Parathyroid adenoma (tissue), 2 donors: ENCODE measurements at regions not wholly inside any gene's neighbourhood (a gene's known extent, or its start where the extent isn't known, plus 50 kb on each side); places are given as distances from the start of the nearest gene placed in this dataset.

Source experiments
- H2AFZ ChIP-seq: fragments of 300-600 bp; sonication (generic); one replicate; pipeline ENCODE4 v1.7.0; 2017; ENCODE audit warnings: antibody characterized with exemption, mild to moderate bottlenecking
- H3K27ac ChIP-seq: fragments of 300-600 bp; sonication (generic); one replicate; pipeline ENCODE4 v1.7.0; 2017
- H3K27me3 ChIP-seq: fragments of 300-600 bp; sonication (generic); one replicate; pipeline ENCODE4 v1.7.0; 2017; ENCODE audit warnings: low read length; ENCODE audit not compliant: control insufficient read depth, insufficient read depth
- H3K36me3 ChIP-seq: fragments of 300-600 bp; sonication (generic); one replicate; pipeline ENCODE4 v1.7.0; 2017; ENCODE audit warnings: low read length; ENCODE audit not compliant: control insufficient read depth, insufficient read depth
- H3K4me1 ChIP-seq: fragments of 300-600 bp; sonication (generic); one replicate; pipeline ENCODE4 v1.7.0; 2017; ENCODE audit warnings: control low read depth
- H3K4me2 ChIP-seq: fragments of 300-600 bp; sonication (generic); one replicate; pipeline ENCODE4 v1.7.0; 2017; ENCODE audit warnings: low read length
- H3K4me3 ChIP-seq: fragments of 300-600 bp; sonication (generic); one replicate; pipeline ENCODE4 v1.7.0; 2017; ENCODE audit warnings: low read depth, low read length
- H3K79me2 ChIP-seq: fragments of 300-600 bp; sonication (generic); one replicate; pipeline ENCODE4 v1.7.0; 2017; ENCODE audit warnings: control low read depth
- H3K9ac ChIP-seq: fragments of 300-600 bp; sonication (generic); one replicate; pipeline ENCODE4 v1.7.0; 2017; ENCODE audit warnings: mild to moderate bottlenecking
- H3K9me3 ChIP-seq: fragments of 300-600 bp; sonication (generic); one replicate; pipeline ENCODE4 v1.7.0; 2017; ENCODE audit warnings: low read length; ENCODE audit not compliant: control insufficient read depth
- TF ChIP-seq, protein P1 (sequence below): fragments of 300-600 bp; sonication (generic); IDR thresholded peaks from one replicate; pipeline ENCODE4 v1.7.0; 2017; ENCODE audit warnings: antibody characterized with exemption, mild to moderate bottlenecking
- donor health status: primary hyperparathyroidism.

DNA sequence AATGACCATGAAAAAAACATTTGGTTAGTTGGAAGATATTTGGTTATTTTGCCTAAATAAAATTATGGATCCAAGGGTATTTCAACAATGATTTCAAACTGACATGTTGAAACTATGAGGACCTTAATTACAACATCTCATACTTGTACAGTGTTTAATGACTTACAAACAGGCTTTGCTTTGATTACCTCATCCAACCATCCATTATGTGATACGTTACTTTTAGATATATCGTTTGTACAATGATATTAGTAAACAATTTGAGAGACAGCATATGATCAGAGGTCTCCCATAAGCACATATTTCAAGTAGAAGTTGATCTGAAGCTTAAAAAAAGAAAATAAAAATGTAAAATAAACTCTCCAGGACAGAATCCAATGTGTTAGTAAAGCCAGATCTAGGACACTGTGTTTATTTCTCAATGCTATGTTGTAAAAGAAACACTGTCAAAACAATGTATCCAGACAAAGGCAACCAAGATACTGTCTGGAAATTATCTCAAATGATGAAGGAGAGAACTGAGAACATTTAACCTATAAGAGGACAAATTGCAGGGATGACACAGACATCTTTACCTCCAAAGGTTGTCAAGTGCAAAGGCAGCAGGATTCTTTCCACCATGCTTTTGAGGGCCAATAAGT lies 116.0 kb upstream of the TARS1 start:
- H3K79me2 ChIP-seq: no peaks in the 10 kb centered on the region
- no peaks in the 10 kb centered on the region for H3K9me3 ChIP-seq
- H3K4me2 ChIP-seq: no peak overlapping the region
- TF ChIP-seq, protein P1, sequence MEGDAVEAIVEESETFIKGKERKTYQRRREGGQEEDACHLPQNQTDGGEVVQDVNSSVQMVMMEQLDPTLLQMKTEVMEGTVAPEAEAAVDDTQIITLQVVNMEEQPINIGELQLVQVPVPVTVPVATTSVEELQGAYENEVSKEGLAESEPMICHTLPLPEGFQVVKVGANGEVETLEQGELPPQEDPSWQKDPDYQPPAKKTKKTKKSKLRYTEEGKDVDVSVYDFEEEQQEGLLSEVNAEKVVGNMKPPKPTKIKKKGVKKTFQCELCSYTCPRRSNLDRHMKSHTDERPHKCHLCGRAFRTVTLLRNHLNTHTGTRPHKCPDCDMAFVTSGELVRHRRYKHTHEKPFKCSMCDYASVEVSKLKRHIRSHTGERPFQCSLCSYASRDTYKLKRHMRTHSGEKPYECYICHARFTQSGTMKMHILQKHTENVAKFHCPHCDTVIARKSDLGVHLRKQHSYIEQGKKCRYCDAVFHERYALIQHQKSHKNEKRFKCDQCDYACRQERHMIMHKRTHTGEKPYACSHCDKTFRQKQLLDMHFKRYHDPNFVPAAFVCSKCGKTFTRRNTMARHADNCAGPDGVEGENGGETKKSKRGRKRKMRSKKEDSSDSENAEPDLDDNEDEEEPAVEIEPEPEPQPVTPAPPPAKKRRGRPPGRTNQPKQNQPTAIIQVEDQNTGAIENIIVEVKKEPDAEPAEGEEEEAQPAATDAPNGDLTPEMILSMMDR: no peak
- no peak overlapping the region for H2AFZ ChIP-seq
- no peak overlapping the region for H3K27ac ChIP-seq
- no peak overlapping the region for H3K9ac ChIP-seq
- H3K36me3 ChIP-seq: no peaks in the 10 kb centered on the region
- no peaks in the 10 kb centered on the region for H3K4me1 ChIP-seq
- no peak overlapping the region for H3K4me3 ChIP-seq
- no peaks in the 10 kb centered on the region for H3K27me3 ChIP-seq

DNA sequence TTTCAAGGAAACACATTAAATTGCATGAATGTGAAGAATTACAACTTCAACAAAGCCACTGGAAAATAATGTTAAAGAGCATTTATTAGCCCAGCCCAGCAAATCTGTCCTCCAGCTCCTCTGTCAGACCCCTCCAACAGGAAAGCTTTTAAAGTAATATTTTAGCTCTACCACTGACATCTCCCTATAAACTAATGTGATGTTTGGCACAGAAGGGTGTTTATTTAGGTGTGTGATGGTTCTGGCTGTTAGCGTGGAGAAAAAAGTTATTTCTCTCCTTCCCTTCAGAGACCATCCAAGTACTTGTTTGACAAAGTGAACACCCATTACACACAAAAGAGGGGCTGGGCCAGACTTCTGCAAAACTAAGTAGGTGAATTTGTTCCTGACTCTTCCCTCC lies 111.9 kb upstream of the TARS1 start:
- Histone ChIP-seq H3K27me3 (no peaks in the 10 kb centered on the region), H3K9me3 (no peaks in the 10 kb centered on the region), H3K4me3 (no peak overlapping the region), H3K4me1 (no peaks in the 10 kb centered on the region), H3K36me3 (no peaks in the 10 kb centered on the region), H3K9ac (no peak overlapping the region), H3K4me2 (no peak overlapping the region), H3K27ac (no peak overlapping the region), H2AFZ (no peak overlapping the region), H3K79me2 (no peaks in the 10 kb centered on the region)
- TF ChIP-seq, protein P1: no peak

DNA sequence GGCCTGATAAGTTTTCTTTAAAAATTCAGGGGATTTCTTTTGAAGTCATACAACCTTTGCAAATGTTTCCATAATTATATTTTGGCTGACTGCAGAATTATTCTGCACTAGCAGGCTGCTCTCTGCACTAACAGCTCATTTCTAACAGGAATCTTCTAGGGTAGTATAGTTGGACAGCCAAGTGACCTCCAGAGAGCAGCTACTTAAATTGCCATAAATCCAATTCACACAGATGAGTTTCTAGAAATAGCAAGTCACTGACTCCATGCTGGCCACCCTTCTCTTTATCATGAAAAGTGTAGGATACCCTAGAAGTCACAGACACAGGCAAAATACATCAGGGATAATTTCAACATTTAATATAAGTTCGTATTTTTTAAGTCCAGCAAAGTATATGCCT lies 110.9 kb upstream of the TARS1 start:
- no peaks in the 10 kb centered on the region for H3K36me3 ChIP-seq
- TF ChIP-seq, protein P1: no peak
- no peaks in the 10 kb centered on the region for H3K9me3 ChIP-seq
- H2AFZ ChIP-seq: no peak overlapping the region
- H3K9ac ChIP-seq: no peak overlapping the region
- H3K27me3 ChIP-seq: no peaks in the 10 kb centered on the region
- H3K79me2 ChIP-seq: no peaks in the 10 kb centered on the region
- H3K4me3 ChIP-seq: no peak overlapping the region
- H3K27ac ChIP-seq: no peak overlapping the region
- H3K4me1 ChIP-seq: no peaks in the 10 kb centered on the region
- H3K4me2 ChIP-seq: no peak overlapping the region

DNA sequence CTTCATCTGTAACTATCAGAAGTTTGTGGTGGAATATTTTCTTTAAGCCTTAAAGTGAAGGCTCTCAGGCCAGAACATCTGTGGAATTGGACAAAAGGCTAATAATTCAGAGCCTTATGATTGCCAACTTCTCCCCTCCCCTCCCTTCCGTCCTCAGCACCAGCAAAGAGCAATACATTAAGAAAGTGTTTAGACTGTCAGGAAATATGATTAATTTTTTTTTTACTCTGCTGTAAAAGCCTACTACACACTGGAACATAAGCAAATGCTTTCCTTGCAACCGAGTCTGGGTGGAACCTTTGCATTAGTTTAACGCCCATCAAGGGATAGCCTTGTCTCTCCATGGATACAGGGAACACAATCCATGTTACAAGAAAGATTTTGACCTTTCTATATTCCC lies 110.3 kb upstream of the TARS1 start:
- no peak overlapping the region for H2AFZ ChIP-seq
- H3K27me3 ChIP-seq: no peaks in the 10 kb centered on the region
- no peak overlapping the region for H3K27ac ChIP-seq
- no peaks in the 10 kb centered on the region for H3K9me3 ChIP-seq
- H3K36me3 ChIP-seq: no peaks in the 10 kb centered on the region
- no peak overlapping the region for H3K9ac ChIP-seq
- H3K4me3 ChIP-seq: no peak overlapping the region
- no peaks in the 10 kb centered on the region for H3K79me2 ChIP-seq
- H3K4me1 ChIP-seq: no peaks in the 10 kb centered on the region
- TF ChIP-seq, protein P1: no peak
- no peak overlapping the region for H3K4me2 ChIP-seq

DNA sequence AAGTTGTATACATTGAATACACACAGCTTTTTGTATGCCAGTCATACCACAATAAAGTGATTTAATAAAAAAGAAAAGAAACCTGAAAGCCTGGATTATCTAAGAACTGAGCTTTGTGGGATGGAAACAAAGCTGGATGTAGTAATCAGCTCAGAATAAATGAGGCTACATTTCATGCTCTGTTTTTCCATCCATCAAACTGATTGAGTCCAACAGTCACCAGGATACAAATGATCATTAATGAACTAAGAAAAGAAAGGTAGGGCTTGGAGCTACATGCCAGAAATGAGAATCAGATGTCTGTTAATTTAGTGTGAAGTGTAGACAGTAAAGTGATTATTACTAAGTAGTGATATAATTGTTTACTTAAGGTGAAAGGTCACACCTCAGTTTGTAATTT lies 109.8 kb upstream of the TARS1 start:
- TF ChIP-seq, protein P1: no peak

More for the DNA sequence above, 109.8 kb upstream of the TARS1 start:
- no peak overlapping the region for H3K9ac ChIP-seq
- H3K27me3 ChIP-seq: no peaks in the 10 kb centered on the region
- no peaks in the 10 kb centered on the region for H3K9me3 ChIP-seq
- no peak overlapping the region for H3K27ac ChIP-seq
- H3K4me2 ChIP-seq: no peak overlapping the region
- no peak overlapping the region for H3K4me3 ChIP-seq
- no peaks in the 10 kb centered on the region for H3K36me3 ChIP-seq
- H3K4me1 ChIP-seq: no peaks in the 10 kb centered on the region
- H3K79me2 ChIP-seq: no peaks in the 10 kb centered on the region
- no peak overlapping the region for H2AFZ ChIP-seq
